ENCODE measurements at regions not wholly inside any gene's neighbourhood (a gene's known extent, or its start where the extent isn't known, plus 50 kb on each side); places are given as distances from the start of the nearest gene placed in this dataset.

- no peaks in the 10 kb centered on the region for H3K4me1 ChIP-seq (ENCODE audit: control insufficient read depth in 2 of 2, insufficient read depth in 2 of 2, low read length in 1 of 2)
- H3K27ac ChIP-seq (ENCODE audit: low read depth in 2 of 2, low read length in 1 of 2), result no peak overlapping the region
- H3K36me3 ChIP-seq (ENCODE audit: control insufficient read depth in 2 of 2, insufficient read depth in 2 of 2, low read length in 1 of 2), result no peaks in the 10 kb centered on the region
- peaks cover 3% of the 10 kb centered on the region in 2 donors for H3K27me3 ChIP-seq (ENCODE audit: control insufficient read depth in 1 of 2, insufficient read depth in 2 of 2, low read length in 2 of 2)
- no peaks in the 10 kb centered on the region for H3K9me3 ChIP-seq (ENCODE audit: control insufficient read depth in 2 of 2, insufficient read depth in 1 of 2, low read depth in 1 of 2, low read length in 1 of 2)
- 81 to 91% methylated on average over 1 of the region's 1 CpG for WGBS, 2 donors
- no peak overlapping the region for H3K4me3 ChIP-seq (ENCODE audit: low read depth in 1 of 2, low read length in 2 of 2)
These were observed 56.0 kb upstream of the MYRIP start for GRCh38 chr3:39753391-39753790.

GRCh38 chr3:39754549-39754948 is 54.9 kb upstream of the MYRIP start:
- 76 to 77% methylated on average over 3 of the region's 3 CpGs for WGBS, 2 donors
- Histone ChIP-seq H3K9me3 (ENCODE audit: control insufficient read depth in 2 of 2, insufficient read depth in 1 of 2, low read depth in 1 of 2, low read length in 1 of 2) (no peaks in the 10 kb centered on the region), H3K27me3 (ENCODE audit: control insufficient read depth in 1 of 2, insufficient read depth in 2 of 2, low read length in 2 of 2) (peaks cover 3% of the 10 kb centered on the region in 2 donors)

GRCh38 chr3:39755100-39755499 is 54.3 kb upstream of the MYRIP start:
- Histone ChIP-seq H3K9me3 (ENCODE audit: control insufficient read depth in 2 of 2, insufficient read depth in 1 of 2, low read depth in 1 of 2, low read length in 1 of 2) (no peaks in the 10 kb centered on the region), H3K4me3 (ENCODE audit: low read depth in 1 of 2, low read length in 2 of 2) (no peak overlapping the region), H3K4me1 (ENCODE audit: control insufficient read depth in 2 of 2, insufficient read depth in 2 of 2, low read length in 1 of 2) (no peaks in the 10 kb centered on the region), H3K36me3 (ENCODE audit: control insufficient read depth in 2 of 2, insufficient read depth in 2 of 2, low read length in 1 of 2) (no peaks in the 10 kb centered on the region), H3K27me3 (ENCODE audit: control insufficient read depth in 1 of 2, insufficient read depth in 2 of 2, low read length in 2 of 2) (peaks cover 3% of the 10 kb centered on the region in 2 donors), H3K27ac (ENCODE audit: low read depth in 2 of 2, low read length in 1 of 2) (no peak overlapping the region)
- 64 to 78% methylated on average over 1 of the region's 1 CpG for WGBS, 2 donors

More at GRCh38 chr3:39754549-39754948, 54.9 kb upstream of the MYRIP start:
- Histone ChIP-seq H3K36me3 (ENCODE audit: control insufficient read depth in 2 of 2, insufficient read depth in 2 of 2, low read length in 1 of 2) (no peaks in the 10 kb centered on the region), H3K4me3 (ENCODE audit: low read depth in 1 of 2, low read length in 2 of 2) (no peak overlapping the region), H3K27ac (ENCODE audit: low read depth in 2 of 2, low read length in 1 of 2) (no peak overlapping the region), H3K4me1 (ENCODE audit: control insufficient read depth in 2 of 2, insufficient read depth in 2 of 2, low read length in 1 of 2) (no peaks in the 10 kb centered on the region)

- H3K27me3 ChIP-seq (ENCODE audit: control insufficient read depth in 1 of 2, insufficient read depth in 2 of 2, low read length in 2 of 2), result peaks cover under 1 to 3% of the 10 kb centered on the region in 2 donors
- H3K27ac ChIP-seq (ENCODE audit: low read depth in 2 of 2, low read length in 1 of 2), result no peak overlapping the region
- no peak overlapping the region for H3K4me3 ChIP-seq (ENCODE audit: low read depth in 1 of 2, low read length in 2 of 2)
- no peaks in the 10 kb centered on the region for H3K4me1 ChIP-seq (ENCODE audit: control insufficient read depth in 2 of 2, insufficient read depth in 2 of 2, low read length in 1 of 2)
- no peaks in the 10 kb centered on the region for H3K9me3 ChIP-seq (ENCODE audit: control insufficient read depth in 2 of 2, insufficient read depth in 1 of 2, low read depth in 1 of 2, low read length in 1 of 2)
- 72 to 74% methylated on average over 2 of the region's 2 CpGs for WGBS, 2 donors
- no peaks in the 10 kb centered on the region for H3K36me3 ChIP-seq (ENCODE audit: control insufficient read depth in 2 of 2, insufficient read depth in 2 of 2, low read length in 1 of 2)
These were observed 52.1 kb upstream of the MYRIP start for GRCh38 chr3:39757307-39757706.
